Right lobe of liver (tissue), 6 donors: ENCODE measurements at regions not wholly inside any gene's neighbourhood (a gene's known extent, or its start where the extent isn't known, plus 50 kb on each side); places are given as distances from the start of the nearest gene placed in this dataset.

Experiments used
- ATAC-seq, 4 donors: fragments of 200-7000 bp; cut with Tn5 transposase; one replicate each; pipeline ENCODE4 v1.9.1; 2020; ENCODE audit warnings: mild to moderate bottlenecking in 4 of 4, moderate library complexity in 4 of 4
- DNase-seq, 3 donors: peaks; one replicate each; pipeline ENCODE4 v3.0.0-alpha.2; 2020
- H3K27ac ChIP-seq, 3 donors: fragments of 200-600 bp; one replicate each; pipeline ENCODE4 v1.8.0; 2022
- H3K27me3 ChIP-seq, 2 donors: fragments of 200-600 bp; one replicate each; pipeline ENCODE4 v1.8.0; 2022
- H3K36me3 ChIP-seq, 4 donors: fragments of 200-600 bp; sonication (generic) in 1 of 4; one replicate each; pipeline versions ENCODE4 v1.5.1 to v1.8.0; 2017 to 2022; ENCODE audit warnings: control low read depth in 1 of 4
- H3K4me1 ChIP-seq, 4 donors: fragments of 200-600 bp; sonication (generic) in 1 of 4; one replicate each; pipeline versions ENCODE4 v1.5.1 to v1.8.0; 2017 to 2022; ENCODE audit warnings: control low read depth in 1 of 4
- H3K4me3 ChIP-seq, 3 donors: fragments of 200-600 bp; one replicate each; pipeline ENCODE4 v1.8.0; 2022
- H3K9me3 ChIP-seq, 4 donors: fragments of 200-600 bp; sonication (generic) in 1 of 4; one replicate each; pipeline versions ENCODE4 v1.5.1 to v1.8.0; 2017 to 2022; ENCODE audit warnings: control low read depth in 1 of 4
- CTCF ChIP-seq, 4 donors: fragments of 200-600 bp in 3 of 4; fragments of 450-650 bp in 1 of 4; IDR thresholded peaks; one replicate each; pipeline versions ENCODE4 v1.5.1 to v1.8.0; 2016 to 2022; ENCODE audit warnings: antibody characterized with exemption in 4 of 4, mild to moderate bottlenecking in 2 of 4
- POLR2A ChIP-seq: fragments of 450-650 bp; IDR thresholded peaks from one replicate; pipeline ENCODE4 v1.6.1; 2017; ENCODE audit warnings: antibody characterized with exemption, mild to moderate bottlenecking
- WGBS: methylation state at CpG from one replicate; pipeline ENCODE4 v1.1.6; 2018; ENCODE audit warnings: low coverage, low lambda C conversion rate; ENCODE audit not compliant: insufficient coverage; ENCODE audit errors: missing lambda C conversion rate; 5-methylcytosine and 5-hydroxymethylcytosine counted together
- intact Hi-C, 2 donors: fragments of 100-400 bp; cut with DNase I; formaldehyde crosslinking; loops; one replicate each; pipeline versions ENCODE4 v1.11.2 to v1.14.1; 2022
- donor health status: DM: no; HTN: yes; CAD: no.
- donor health status: DM: no; HTN: no; CAD: no.
- donor health status: DM: no; HTN: no; CAD: no.
- donor health status: DM: no; HTN: yes; CAD: no.
- donor health status: DM: no; HTN: yes; CAD: no.

GRCh38 chr2:121919803-121920202, 164.4 kb downstream of the TSN start:
- intact Hi-C loops: no loop called here
- ATAC-seq (no peak), DNase-seq (no peak)
- Histone ChIP-seq H3K36me3 (no peaks in the 10 kb centered on the region), H3K27ac (no peak overlapping the region), H3K27me3 (no peaks in the 10 kb centered on the region), H3K9me3 (no peaks in the 10 kb centered on the region), H3K4me1 (no peaks in the 10 kb centered on the region), H3K4me3 (no peak overlapping the region)
- TF ChIP-seq CTCF (IDR thresholded peaks at IDR 0.05): no peak
- no peak for TF ChIP-seq POLR2A
- 89% methylated on average over 5 of the region's 9 CpGs for WGBS

GRCh38 chr2:121925466-121925865, 170.0 kb downstream of the TSN start:
- H3K4me1 ChIP-seq: no peaks in the 10 kb centered on the region
- H3K27me3 ChIP-seq: no peaks in the 10 kb centered on the region
- DNase-seq (no peak), ATAC-seq (no peak)
- no peak overlapping the region for H3K4me3 ChIP-seq
- no peaks in the 10 kb centered on the region for H3K9me3 ChIP-seq
- intact Hi-C loops: no loop called here
- no peak for TF ChIP-seq POLR2A
- no peak for TF ChIP-seq CTCF (IDR thresholded peaks at IDR 0.05)
- no peak overlapping the region for H3K27ac ChIP-seq
- WGBS: 89% methylated on average over 4 of the region's 4 CpGs
- H3K36me3 ChIP-seq: no peaks in the 10 kb centered on the region

- intact Hi-C loops: no loop called here
- Histone ChIP-seq H3K36me3 (no peaks in the 10 kb centered on the region), H3K9me3 (no peaks in the 10 kb centered on the region), H3K4me3 (no peak overlapping the region), H3K27me3 (no peaks in the 10 kb centered on the region), H3K27ac (no peak overlapping the region), H3K4me1 (no peaks in the 10 kb centered on the region)
- 56% methylated on average over 1 of the region's 1 CpG for WGBS
- ATAC-seq (no peak), DNase-seq (no peak)
- TF ChIP-seq POLR2A (no peak), CTCF (IDR thresholded peaks at IDR 0.05) (no peak)
These were observed 187.8 kb downstream of the TSN start for GRCh38 chr2:121943285-121943684.

DNA sequence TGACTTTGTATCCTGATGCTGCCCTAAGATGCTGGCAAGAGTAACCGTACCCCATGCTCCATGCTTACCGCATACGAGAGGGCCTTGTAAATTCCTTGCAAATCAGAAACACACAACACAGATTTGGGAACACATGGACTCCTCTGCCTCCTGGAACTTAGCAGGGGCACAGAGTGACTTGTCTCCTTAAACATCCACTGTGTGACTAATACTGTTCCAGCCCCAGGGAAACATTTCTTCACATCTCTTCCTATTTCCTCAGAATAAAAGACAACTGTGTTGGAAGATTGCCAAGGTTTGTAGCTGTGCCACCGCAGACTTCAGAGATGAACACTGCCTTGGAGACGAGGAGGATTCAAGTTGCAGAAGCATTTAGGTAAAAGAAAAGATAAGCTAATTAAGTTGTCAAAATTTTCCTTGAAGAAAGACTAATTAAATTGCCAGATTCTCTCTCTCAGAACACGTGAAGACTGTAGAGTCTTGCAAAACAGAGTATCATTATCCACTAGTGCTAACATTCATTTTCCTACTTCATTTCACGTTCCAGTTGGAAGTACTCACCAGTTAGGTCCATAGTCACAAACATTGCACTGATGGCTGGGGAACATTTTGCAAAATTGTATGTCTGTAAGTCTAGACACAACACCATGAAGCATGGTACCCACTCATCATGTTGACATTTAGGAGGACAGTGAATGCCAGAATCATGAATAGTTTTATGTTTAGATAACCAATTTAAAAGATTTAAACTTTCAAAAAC, 188.8 kb downstream of the TSN start:
- WGBS: 40% methylated on average over 6 of the region's 7 CpGs
- no peaks in the 10 kb centered on the region for H3K27me3 ChIP-seq
- H3K9me3 ChIP-seq: no peaks in the 10 kb centered on the region
- no peaks in the 10 kb centered on the region for H3K4me1 ChIP-seq
- intact Hi-C loops: no loop called here
- TF ChIP-seq POLR2A (no peak), CTCF (IDR thresholded peaks at IDR 0.05) (no peak)
- DNase-seq: no peak
- H3K36me3 ChIP-seq: no peaks in the 10 kb centered on the region
- H3K27ac ChIP-seq: no peak overlapping the region
- H3K4me3 ChIP-seq: no peak overlapping the region
- ATAC-seq: no peak
